GM19240 (cell line): ENCODE measurements at regions not wholly inside any gene's neighbourhood (a gene's known extent, or its start where the extent isn't known, plus 50 kb on each side); places are given as distances from the start of the nearest gene placed in this dataset.

ENCODE experiments used
- DNase-seq: peaks from one replicate; pipeline ENCODE4 v3.0.0; 2011; ENCODE audit warnings: low spot score; ENCODE audit not compliant: insufficient read length

DNA sequence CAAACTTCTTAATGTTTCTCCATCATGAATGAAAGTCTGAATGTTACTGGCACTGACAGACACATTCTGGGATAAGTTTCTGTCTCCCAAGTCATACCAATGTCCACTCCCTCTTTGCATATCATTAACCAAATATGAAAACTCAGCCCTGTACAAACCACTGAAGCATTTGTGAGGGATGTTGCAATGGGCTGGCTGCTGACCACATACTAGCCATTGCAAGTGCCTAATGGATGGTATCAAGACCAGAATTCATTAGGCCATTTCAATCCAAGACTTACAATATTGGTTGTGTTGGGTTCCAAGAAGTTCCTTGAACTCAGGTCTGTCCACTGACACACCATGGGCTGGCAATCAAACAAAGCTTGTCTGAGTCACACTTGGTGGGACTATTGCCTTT, 73.8 kb downstream of the CBLN2 start:
- DNase-seq: no peak

DNA sequence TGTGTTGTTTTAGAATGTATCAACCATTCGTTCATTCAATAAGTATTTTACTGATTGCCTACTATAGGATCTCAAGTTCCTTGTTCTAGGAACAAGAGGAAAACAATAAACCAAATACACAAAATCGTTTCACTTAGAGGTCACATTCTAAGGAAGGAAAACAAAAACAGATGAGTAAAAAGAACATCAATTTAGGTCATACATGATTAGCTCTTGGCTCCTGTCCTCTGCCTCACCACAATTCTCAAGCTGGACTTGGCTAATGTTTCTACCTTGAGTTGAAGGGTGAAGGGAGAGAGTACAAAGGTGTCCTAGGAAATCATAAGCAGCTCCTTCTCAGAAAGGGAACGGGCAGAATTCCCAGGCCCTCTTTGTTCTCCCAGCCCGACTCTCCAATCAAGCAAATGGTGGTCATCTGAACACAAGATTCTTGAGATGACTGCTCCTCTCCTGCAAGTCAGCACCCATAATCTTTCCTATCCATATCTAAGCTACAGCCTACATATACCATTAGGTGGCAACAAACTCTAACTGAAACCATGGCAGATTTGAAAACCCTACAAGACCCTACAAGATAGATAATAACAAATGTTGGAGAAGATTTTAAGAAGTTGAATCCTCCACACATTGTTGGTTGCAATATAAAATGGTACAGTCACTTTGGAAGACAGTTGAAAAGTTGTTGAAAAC, 76.0 kb downstream of the CBLN2 start:
- DNase-seq: no peak

DNA sequence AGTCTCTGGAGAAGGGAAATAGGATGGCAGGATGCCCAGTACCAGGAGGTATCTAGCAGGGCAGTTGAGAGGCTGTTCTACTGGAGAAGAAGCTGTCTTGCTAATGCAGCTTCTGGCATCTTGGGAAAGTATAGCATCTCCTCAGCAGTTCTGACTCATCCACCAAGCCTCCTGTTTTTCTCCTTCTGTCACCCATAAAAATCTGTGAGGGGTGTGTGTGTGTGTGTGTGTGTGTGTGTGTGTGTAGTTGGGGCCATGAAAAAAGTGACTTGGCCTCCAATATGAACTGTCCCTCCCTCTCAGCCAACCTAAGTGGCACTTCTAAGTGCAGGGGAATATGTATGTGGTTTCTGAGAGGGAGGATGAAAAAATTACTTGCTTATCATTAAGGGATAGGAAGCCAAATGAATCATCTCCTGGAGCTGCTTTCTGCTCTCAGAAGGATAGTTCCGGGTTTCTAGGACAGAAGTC, 83.9 kb downstream of the CBLN2 start:
- DNase-seq: no peak

DNA sequence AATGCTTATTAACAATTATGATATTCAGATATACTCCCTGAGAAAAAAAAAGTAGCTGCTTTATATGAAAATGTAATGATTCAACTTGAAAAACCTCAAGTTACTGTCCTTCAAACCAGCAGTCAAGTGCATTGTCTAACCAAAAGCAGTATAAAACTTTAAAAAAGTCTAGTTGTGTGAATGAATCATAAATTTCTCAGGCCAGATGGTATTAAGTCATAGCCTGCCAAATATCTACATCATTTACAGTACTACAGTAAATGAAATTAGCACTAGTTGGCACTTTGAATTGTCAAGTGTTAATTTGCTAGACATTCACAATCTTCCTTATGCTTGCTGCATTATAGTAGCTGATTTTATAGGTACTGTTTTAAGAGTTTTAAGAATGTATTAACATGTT, 85.9 kb downstream of the CBLN2 start:
- no peak for DNase-seq

DNA sequence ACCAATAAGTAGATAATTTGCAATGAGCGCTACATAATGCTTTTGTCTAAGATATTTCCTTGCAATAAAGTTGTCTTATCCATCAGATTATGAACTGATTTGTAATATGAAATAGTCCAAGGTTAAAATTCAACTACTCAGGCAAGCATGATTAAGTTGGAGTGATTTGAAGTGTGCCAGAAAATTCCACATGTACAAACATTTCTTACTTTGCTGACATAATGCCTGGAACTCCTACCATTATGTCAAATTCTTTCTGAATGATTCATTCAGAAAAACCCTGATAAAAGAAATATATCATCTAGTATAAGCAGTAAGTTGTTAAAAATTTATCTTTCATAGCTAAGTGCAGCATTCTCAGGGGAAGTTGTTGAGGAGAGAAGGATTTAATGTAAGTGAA, 87.3 kb downstream of the CBLN2 start:
- no peak for DNase-seq

DNA sequence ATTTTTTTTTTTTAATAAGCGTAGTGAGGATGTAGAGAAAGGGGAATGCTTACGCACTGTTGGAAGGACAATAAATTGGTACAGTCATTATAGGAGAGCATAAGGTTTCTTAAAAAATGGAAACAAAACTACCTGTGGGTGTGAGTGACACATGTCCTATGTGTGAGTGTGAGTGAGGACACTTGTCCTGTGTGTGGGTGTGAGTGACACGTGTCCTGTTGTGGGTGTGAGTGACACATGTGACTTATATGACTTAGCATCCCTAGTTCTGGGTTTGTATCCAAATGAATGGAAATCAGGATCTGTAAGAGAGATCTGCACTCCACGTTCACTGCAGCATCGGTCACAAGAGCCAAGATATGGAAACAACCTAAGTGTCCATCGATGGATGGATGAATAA, 91.8 kb downstream of the CBLN2 start:
- no peak for DNase-seq

DNA sequence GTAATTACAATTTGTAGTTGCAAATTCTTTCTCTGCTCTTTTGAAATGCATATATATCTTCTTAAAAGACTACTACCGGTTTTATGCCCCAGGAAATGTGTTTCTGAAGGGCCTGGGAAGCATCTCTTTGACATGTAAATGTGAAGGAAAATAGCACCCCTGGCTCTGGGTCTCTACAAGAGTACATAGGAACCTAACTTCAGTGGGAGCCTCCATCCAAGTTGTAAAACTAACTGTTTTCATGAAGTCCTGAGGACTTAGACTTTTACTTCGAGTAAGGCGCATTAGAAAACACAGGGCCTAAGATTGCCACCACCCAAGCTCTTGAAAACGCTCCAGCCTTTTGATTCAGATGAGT, 99.4 kb downstream of the CBLN2 start:
- DNase-seq: no peak

DNA sequence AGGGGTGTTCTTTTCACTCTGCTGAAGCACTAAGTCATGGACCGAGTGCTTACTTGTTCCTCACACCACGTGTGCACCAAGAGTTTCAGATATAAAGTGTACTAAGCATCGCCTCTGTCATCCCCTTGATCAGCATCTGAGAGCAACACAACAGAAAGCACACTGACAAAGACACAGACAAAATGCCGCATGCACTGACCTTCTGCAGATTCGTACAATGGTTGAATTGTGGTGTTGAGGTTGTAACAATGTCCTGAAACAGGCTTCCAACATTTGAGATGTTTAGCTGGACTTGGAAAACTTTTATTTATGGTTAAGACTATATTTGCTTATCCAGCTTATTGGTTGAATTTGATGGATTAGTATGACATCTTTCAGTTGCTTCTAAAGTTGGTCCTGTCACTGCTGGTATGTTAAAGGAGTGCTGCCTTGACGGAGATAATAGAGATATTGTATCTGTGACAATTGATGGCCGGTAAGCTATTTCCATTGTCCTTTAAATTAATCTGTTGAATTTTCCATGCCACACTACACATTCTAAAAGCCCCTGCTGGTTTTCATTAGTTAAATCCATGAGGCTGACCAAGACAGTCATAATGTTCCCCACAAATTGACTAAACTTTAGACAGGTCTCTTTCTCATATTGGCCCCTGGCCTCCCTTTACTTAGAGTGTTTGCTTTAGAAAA, 99.9 kb downstream of the CBLN2 start:
- no peak for DNase-seq

DNA sequence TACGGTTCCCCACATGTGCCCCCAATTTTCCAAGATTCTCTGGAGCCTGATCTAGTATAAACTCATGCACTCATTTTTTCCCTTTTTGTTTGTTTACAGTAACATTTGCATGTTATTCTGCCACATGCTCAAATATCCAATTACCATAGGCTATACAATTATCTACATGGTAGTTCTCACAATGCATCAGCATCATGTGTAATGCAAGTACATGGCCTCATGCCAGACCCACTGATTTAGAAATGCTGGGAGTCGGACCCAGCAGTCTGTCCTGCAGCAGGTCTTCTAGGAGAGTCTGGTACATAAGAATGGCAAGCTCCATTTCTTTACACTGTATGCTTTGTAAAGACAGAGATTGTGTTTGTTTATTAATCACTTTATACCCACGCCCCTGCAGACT, 107.7 kb downstream of the CBLN2 start:
- DNase-seq: no peak

DNA sequence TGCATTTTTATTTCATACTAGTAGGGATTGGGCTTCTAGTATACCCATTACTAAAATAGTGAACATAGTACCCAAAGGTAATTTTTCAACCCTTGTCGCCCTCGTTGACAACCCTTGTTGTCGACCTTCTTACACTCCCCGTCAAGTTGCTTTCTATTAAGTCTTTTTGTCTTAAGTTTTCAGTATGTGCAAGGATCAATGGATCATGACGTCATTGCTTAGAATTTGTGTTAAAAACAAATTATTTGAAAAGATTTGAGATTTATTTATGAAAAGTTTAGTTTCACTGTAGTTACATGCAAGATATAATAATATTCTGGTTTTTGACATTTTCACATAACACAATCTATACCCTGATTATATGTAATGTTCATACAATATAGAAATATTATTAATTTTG, 110.4 kb downstream of the CBLN2 start:
- no peak for DNase-seq

DNA sequence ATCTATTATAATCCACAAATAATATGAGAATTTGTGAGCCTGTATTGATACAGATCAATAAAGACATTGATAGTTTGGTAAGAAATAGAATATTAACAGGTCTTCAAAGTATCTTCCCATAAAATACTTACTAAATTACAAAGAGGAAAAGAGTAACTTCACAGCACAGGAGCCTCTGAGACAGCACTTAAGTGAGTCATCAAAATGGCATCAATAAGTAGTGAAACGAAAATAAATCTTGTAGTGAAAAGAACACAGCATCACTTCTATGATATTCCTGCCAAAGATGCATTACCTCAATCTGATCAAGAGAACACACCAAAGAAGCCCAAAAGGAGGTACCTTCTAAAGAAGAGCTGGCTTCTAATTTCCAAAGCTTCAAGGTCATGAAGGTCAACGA, 116.4 kb downstream of the CBLN2 start:
- DNase-seq: no peak

DNA sequence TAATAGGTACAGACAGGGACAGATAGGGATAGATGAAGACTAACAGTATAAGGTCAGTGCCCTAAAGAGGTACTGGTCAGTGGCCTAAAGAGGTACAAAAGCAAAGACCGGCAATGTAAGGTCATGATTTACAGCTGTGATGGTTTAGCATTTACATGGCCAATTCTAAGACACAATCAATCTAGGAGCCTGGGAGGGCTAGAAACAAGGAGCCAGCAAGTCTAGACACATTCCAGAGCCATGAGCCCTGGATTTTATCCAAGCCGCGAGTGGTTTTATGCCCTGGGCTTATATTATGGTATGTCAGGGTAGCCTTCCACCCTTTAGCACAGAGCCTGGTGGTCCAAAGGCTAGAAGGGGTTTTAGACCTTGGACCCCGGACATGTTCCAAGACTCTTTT, 124.2 kb downstream of the CBLN2 start:
- DNase-seq: no peak

DNA sequence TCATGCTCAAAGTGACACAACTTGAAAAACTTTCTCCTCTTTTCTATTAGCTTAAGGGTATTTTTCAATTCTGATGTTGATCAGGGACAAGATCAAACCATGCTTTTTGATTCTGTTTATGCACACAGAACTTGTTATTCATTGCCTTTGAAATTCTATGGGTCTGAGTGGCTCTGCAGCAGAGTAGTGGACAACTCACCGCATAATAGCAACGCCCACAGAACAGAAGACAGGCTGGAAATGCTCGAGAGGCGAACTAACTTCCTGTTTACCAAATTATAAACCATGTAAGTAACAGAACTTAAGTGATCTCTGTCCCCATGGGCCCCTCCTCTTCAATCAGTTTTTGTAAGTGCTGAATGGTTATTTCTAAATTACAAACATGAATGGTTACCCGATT, 131.2 kb downstream of the CBLN2 start:
- DNase-seq: no peak

DNA sequence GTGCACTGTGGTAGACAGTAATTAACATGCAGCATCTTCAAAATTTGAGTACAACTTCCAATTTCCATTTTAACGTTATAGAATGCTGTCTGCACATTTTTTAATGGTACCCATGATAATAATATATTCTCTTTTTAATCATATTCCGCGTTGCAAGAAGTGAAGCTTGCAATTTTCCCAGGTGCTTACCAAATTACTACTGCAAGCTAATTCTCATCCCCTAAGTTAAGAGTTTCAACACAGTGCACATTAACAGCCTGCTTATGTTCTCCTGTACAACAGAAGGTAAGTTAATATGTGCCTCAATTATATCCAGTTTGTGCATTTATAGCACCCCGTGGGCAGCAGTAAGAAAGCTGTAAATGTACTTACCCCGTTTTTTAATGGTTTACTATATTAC, 132.9 kb downstream of the CBLN2 start:
- DNase-seq: no peak

DNA sequence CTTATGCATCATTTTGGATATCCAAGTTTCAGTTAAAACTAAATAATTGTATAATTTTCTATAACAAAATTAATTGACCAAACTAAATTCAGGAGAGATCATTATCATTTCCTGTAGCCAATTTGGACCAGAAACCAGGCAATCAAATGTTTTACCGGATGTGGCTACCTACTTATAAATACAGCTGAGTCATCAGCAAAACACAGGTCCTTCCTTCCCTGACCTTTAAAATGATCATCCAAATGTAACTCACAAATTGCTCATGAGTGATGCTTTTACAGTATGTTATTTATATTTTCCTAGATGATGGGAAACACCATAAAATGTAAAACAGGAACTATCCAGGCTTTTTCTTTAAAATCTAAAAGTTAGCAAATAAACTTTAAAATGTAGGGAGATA, 133.7 kb downstream of the CBLN2 start:
- no peak for DNase-seq

DNA sequence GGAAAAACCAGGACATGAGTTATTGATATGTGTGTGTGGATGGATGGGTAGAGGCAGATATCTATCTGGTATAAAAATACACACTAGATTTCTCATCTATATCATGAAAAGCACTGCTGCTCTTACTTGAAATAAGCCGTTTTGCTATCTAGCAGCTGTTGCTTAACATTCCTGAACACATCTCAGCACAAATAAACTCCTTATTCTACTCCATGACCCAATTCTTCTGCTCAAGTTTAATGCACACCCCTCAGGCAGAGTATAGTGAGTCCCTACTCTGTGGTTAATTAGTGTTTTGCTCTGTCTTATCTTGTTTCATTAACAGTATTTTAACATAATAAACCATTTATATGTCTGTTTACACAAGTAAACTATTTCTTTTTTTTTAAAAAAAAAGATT, 134.2 kb downstream of the CBLN2 start:
- no peak for DNase-seq

DNA sequence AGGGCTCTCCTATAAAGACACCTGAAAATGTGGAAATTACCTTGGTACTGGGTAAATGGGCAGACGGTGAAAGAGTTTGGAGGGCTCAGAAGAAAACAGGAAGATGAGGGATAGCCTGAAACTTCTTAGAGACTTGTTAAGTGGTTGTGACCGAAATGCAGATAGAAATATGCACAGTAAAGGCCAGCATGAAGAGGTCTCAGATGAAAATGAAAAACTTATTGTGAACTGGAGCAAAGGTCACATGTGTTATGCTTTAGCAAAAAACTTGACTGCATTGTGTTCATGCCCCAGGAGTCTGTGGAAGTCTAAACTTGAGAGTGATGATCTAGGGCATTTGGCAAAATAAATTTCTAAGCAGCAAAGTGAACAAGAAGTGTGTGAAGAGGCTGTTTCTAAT, 137.1 kb downstream of the CBLN2 start:
- DNase-seq: no peak

DNA sequence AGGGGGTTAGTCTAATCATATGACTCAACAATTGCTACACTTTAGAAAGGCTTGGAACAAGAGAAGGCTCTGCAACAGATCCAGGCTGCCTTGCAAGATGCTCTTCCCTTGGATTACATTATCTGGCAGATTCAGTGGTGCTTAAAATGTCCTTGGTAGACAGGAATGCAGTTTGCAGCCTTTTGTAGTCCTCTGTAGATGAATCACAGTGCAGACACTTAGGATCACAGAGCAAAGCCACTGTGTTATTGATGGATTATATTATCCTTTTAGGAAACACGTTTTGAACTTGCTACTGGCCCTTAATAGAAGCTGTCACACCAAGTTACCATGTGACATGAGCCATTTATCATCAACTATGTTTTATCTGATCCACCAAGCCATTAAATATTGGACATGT, 152.2 kb downstream of the CBLN2 start:
- no peak for DNase-seq

DNA sequence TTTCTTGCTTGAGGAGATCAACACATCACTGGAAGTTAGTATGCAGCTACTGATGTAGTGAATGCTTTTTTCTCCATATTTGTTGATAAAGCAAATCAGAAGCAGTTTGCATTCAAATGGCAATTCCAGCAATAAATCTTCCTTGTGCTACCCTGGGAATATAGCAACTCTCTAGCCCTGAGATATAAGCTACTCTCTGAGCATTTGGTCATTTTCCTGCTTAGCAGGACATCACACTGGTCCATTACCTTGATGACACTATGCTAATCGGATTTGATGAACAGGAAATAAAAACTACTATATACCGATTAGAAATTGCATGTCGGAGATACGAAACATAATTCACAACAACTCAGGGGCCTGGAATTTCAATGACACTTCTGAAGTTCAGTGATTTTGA, 152.7 kb downstream of the CBLN2 start:
- DNase-seq: no peak

DNA sequence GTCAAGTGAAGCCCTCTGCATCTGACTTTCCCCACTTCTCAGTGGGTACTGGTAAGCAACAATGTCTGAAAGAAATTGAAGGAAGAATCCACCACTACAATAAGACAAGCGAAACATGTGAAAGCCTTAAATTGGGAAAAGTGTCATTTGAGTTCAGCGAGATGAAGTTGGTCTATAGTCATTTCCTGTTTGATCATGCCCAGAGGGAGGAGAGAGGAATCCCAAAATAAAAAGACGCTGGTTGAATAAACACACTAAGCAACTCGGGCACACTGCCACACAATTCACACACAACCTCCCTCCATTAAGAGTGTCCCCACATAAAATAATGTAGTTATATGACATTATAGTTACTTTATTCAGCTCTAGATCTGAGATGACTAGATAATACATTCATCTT, 166.1 kb downstream of the CBLN2 start:
- DNase-seq: no peak

DNA sequence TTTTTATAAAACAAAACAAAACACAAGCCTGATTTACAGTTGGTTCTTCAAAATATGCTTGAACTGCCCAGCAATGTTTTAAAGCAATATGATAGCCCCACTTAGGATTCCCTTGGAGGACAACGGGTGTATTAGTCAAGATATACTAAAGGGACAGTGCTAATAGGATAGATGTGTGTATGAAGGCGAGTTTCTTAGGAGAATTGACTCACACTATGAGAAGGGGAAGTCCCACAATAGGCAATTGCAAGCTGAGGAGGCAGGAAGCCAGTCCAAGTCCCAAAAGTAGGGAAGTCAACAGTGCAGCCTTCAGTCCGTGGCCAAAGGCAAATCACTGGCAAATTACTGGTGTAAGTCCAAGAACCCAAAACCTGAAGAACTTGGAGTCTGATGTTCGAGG, 167.9 kb downstream of the CBLN2 start:
- DNase-seq: no peak

DNA sequence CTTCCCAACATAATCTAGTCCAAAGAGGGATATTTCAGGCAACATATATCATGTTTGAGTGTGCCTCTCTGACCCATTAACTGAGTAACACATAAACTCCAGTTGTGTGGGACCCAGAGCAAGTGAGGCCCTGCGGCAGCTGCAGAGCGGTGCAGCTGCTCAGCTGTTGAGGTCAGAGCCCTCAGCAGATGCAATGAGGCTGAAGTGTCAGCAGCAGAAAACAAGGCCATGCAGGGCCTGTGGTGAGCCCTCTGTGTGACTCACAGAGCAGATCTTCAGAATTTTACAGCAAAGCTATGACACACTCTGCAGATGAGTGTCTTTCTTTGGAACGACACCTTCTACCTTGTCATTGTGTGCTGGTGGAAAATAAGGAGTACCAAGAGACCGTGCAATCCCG, 168.5 kb downstream of the CBLN2 start:
- no peak for DNase-seq

DNA sequence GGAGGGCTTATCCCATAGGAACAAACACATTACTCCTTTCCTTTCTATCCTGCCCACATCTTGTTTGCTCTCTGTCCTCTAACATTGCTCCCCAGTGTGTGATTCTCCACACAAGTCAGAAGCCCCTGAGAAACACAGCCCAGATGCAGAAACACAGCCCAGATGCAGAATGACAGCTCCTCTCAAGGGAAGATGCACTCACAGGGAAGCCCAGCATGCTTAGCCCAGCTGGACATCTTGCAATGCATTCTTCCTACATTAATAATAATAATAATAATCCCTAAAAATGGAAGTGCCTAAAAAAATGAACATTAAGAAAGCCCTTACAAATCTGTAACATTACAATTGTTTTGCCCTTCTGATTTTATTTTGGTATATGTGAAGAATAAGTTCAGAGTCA, 172.1 kb downstream of the CBLN2 start:
- no peak for DNase-seq

DNA sequence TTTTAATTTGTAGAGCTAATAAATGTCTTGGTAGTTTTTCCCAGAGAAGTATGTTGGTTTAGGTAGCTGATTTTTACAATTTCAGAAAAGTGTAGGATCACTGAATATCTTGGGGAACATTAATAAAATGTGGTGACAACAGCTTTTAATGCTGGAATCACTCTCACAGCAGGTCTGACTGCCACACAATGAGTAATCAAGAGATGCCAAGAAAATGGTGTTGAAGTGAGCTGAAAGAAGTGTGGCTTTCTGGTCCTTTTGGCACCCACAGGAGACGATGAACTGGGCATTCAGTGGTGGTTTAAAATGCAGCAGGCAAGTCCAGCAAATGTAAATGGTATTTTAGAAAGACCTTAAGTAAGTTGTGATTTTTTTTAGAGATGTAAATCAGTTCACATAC, 175.8 kb downstream of the CBLN2 start:
- DNase-seq: no peak
